B cell (primary cell): ENCODE measurements at regions not wholly inside any gene's neighbourhood (a gene's known extent, or its start where the extent isn't known, plus 50 kb on each side); places are given as distances from the start of the nearest gene placed in this dataset.

Experiments used
- ATAC-seq: fragments of 200-7000 bp; cut with Tn5 transposase; one replicate; pipeline ENCODE4 v1.10.0; 2021; ENCODE audit warnings: low read depth, mild to moderate bottlenecking, moderate number of reproducible peaks, moderate library complexity
- CTCF ChIA-PET: fragments of 350-600 bp; sonication (Branson Sonifier 250); formaldehyde crosslinking; loops from one replicate; lab custom pipeline; 2021; ENCODE audit warnings: antibody characterized with exemption, inconsistent platforms; lab: Charles Lee
- POLR2A ChIA-PET: fragments of 350-600 bp; sonication (Branson Sonifier 250); formaldehyde crosslinking; loops from one replicate; lab custom pipeline; 2021; ENCODE audit warnings: antibody characterized with exemption; lab: Charles Lee
- DNase-seq: peaks from one replicate; pipeline ENCODE4 v3.0.0; 2013
- H2AFZ ChIP-seq: 2 replicates; pipeline ENCODE4 v1.6.1; 2012; ENCODE audit warnings: mild to moderate bottlenecking, low read depth, low read length; ENCODE audit not compliant: insufficient read depth, poor library complexity, severe bottlenecking
- H3K27ac ChIP-seq, 2 donors: 1 replicate in 1 of 2; 2 replicates in 1 of 2; pipeline ENCODE4 v1.5.1; 2012 to 2013; ENCODE audit warnings: low read length in 2 of 2, mild to moderate bottlenecking in 2 of 2, moderate library complexity in 1 of 2
- H3K27me3 ChIP-seq, 4 experiments: fragments of 200-600 bp in 1 of 4; sonication (generic) in 1 of 4; replicated peaks in 1 of 4; 1 replicate in 2 of 4; 2 replicates in 2 of 4; pipeline versions ENCODE4 v1.6.1 to v1.7.0; 2013 to 2016; ENCODE audit warnings: low read length in 3 of 4, mild to moderate bottlenecking in 2 of 4, mixed read lengths in 1 of 4, moderate library complexity in 1 of 4; ENCODE audit not compliant: insufficient read depth in 4 of 4, control insufficient read depth in 3 of 4; ENCODE audit errors: control extremely low read depth in 1 of 4
- H3K36me3 ChIP-seq, 2 experiments: replicated peaks in 1 of 2; 1 replicate in 1 of 2; 2 replicates in 1 of 2; pipeline versions ENCODE4 v1.6.1 to v1.7.1; 2013; ENCODE audit warnings: low read length in 1 of 2; ENCODE audit not compliant: insufficient read depth in 2 of 2, control insufficient read depth in 1 of 2; ENCODE audit errors: control extremely low read depth in 1 of 2, extremely low read depth in 1 of 2
- H3K4me1 ChIP-seq, 2 donors: fragments of 200-600 bp in 1 of 2; sonication (generic) in 1 of 2; 1 replicate in 1 of 2; 2 replicates in 1 of 2; pipeline versions ENCODE4 v1.5.1 to v1.6.1; 2013 to 2017; ENCODE audit warnings: low read length in 2 of 2; ENCODE audit not compliant: control insufficient read depth in 2 of 2, insufficient read depth in 2 of 2
- H3K4me2 ChIP-seq: replicated peaks from 2 replicates; pipeline ENCODE3; 2012; ENCODE audit warnings: mild to moderate bottlenecking, low read depth, low read length; ENCODE audit not compliant: poor library complexity, severe bottlenecking
- H3K4me3 ChIP-seq, 5 experiments: fragments of 200-600 bp in 1 of 5; sonication (generic) in 1 of 5; 1 replicate in 3 of 5; 2 replicates in 2 of 5; pipeline versions ENCODE4 v1.5.1 to v1.7.0; 2011 to 2016; ENCODE audit warnings: low read length in 4 of 5, mild to moderate bottlenecking in 4 of 5, low read depth in 2 of 5, control low read depth in 1 of 5, moderate library complexity in 1 of 5; ENCODE audit not compliant: insufficient read depth in 1 of 5; ENCODE audit errors: control extremely low read depth in 1 of 5, extremely low read depth in 1 of 5
- H3K79me2 ChIP-seq: fragments of 200-600 bp; sonication (generic); one replicate; pipeline ENCODE4 v1.6.0; 2016; ENCODE audit warnings: low read length; ENCODE audit not compliant: control insufficient read depth, insufficient read depth
- H3K9ac ChIP-seq: fragments of 200-600 bp; sonication (generic); 2 replicates; pipeline ENCODE4 v1.6.1; 2017; ENCODE audit warnings: mild to moderate bottlenecking, low read length, moderate library complexity
- H3K9me3 ChIP-seq, 3 donors: one replicate each; pipeline versions ENCODE4 v1.6.1 to v1.7.1; 2013; ENCODE audit warnings: low read length in 2 of 3; ENCODE audit not compliant: control insufficient read depth in 2 of 3, insufficient read depth in 1 of 3; ENCODE audit errors: control extremely low read depth in 1 of 3
- H4K20me1 ChIP-seq: 2 replicates; pipeline ENCODE4 v1.6.0; 2012; ENCODE audit warnings: mild to moderate bottlenecking, low read length; ENCODE audit not compliant: insufficient read depth, control insufficient read depth, poor library complexity, severe bottlenecking
- H3K27ac Mint-ChIP-seq: one replicate; pipeline ENCODE4 v1.8.0; 2021; ENCODE audit warnings: mixed read lengths
- H3K27me3 Mint-ChIP-seq: one replicate; pipeline ENCODE4 v1.8.0; 2021; ENCODE audit warnings: mixed read lengths
- H3K4me1 Mint-ChIP-seq: one replicate; pipeline ENCODE4 v1.8.0; 2021; ENCODE audit warnings: mixed read lengths
- H3K4me3 Mint-ChIP-seq: one replicate; pipeline ENCODE4 v1.8.0; 2021; ENCODE audit warnings: mixed read lengths
- H3K9me3 Mint-ChIP-seq: one replicate; pipeline ENCODE4 v1.8.0; 2022; ENCODE audit warnings: mixed read lengths; ENCODE audit not compliant: insufficient read depth
- EZH2 ChIP-seq: IDR thresholded peaks from 2 replicates; pipeline ENCODE4 v1.6.1; 2012; ENCODE audit warnings: borderline replicate concordance, low read depth, mild to moderate bottlenecking, moderate library complexity, low read length; ENCODE audit not compliant: insufficient read depth, poor library complexity, severe bottlenecking
- WGBS: methylation state at CpG from one replicate; pipeline ENCODE4 v1.1.5; 2013; ENCODE audit warnings: missing lambda C conversion rate; ENCODE audit not compliant: insufficient coverage; 5-methylcytosine and 5-hydroxymethylcytosine counted together
- intact Hi-C: fragments of 100-400 bp; cut with micrococcal nuclease; formaldehyde crosslinking; loops from one replicate; pipeline ENCODE4 v1.10.0; 2022
- TF ChIP-seq, protein P1 (sequence below): fragments of 200-600 bp; IDR thresholded peaks from one replicate; pipeline ENCODE4 v1.8.0; 2022; ENCODE audit warnings: antibody characterized with exemption, mild to moderate bottlenecking

DNA sequence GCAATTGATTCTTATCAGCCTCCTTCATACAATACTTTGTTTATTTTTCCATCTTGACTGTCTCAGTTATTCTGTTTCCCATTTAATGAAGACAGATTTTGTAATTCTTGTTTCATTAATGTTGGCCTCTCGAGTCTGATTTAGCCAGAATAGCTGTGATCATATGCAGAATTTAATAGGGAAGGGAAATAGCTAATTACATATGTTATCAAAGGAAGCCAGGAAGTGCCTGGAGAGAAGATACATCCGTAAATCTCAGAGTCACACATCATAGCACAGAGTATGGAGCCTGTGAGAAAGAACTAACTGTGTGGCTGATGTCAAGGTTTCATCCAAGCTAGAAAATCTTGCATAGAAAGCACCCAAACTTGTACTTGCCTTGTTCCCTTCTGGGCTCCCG, 288.9 kb upstream of the SLCO3A1 start:
- Histone ChIP-seq H3K4me3 (no peak overlapping the region), H3K9ac (no peak overlapping the region), H2AFZ (no peak overlapping the region), H3K27ac (no peak overlapping the region), H3K79me2 (no peaks in the 10 kb centered on the region), H3K4me1 (no peaks in the 10 kb centered on the region), H3K27me3 (no peaks in the 10 kb centered on the region), H3K4me2 (no peak overlapping the region), H3K9me3 (no peaks in the 10 kb centered on the region), H4K20me1 (no peaks in the 10 kb centered on the region), H3K36me3 (no peaks in the 10 kb centered on the region)
- ATAC-seq (no peak), DNase-seq (no peak)
- Mint-ChIP-seq H3K27me3 (peaks cover 5% of the 10 kb centered on the region), H3K4me1 (no peaks in the 10 kb centered on the region), H3K4me3 (no peak overlapping the region), H3K27ac (no peak overlapping the region), H3K9me3 (no peaks in the 10 kb centered on the region)
- POLR2A ChIA-PET = no interaction called here
- TF ChIP-seq EZH2 = no peak
- TF ChIP-seq, protein P1, sequence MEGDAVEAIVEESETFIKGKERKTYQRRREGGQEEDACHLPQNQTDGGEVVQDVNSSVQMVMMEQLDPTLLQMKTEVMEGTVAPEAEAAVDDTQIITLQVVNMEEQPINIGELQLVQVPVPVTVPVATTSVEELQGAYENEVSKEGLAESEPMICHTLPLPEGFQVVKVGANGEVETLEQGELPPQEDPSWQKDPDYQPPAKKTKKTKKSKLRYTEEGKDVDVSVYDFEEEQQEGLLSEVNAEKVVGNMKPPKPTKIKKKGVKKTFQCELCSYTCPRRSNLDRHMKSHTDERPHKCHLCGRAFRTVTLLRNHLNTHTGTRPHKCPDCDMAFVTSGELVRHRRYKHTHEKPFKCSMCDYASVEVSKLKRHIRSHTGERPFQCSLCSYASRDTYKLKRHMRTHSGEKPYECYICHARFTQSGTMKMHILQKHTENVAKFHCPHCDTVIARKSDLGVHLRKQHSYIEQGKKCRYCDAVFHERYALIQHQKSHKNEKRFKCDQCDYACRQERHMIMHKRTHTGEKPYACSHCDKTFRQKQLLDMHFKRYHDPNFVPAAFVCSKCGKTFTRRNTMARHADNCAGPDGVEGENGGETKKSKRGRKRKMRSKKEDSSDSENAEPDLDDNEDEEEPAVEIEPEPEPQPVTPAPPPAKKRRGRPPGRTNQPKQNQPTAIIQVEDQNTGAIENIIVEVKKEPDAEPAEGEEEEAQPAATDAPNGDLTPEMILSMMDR = no peak
- WGBS = no CpG with 5 or more reads among the region's 3 CpGs
- CTCF ChIA-PET = no interaction called here
- intact Hi-C loops = no loop called here

DNA sequence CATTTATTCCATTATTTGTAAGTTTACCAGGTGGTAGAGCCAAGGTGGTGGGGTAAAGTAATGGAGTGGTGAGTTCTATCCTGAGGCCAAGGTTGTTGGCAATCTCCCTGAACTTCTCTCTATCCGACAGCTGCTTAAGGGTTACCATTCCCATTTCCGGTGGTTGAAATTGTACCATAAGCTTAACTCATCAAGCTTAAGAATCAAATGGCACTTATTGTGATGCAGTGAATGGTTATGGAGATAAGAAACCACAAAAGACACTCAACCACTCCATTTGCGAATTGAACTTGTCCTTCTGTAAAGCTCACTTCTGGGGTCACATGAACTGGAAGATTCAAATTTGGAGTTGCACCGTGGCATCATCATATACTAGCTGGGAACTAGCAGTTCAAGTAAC, 287.4 kb upstream of the SLCO3A1 start:
- POLR2A ChIA-PET = no interaction called here

More for the DNA sequence above, 287.4 kb upstream of the SLCO3A1 start:
- H3K27ac ChIP-seq = no peak overlapping the region
- H3K27me3 Mint-ChIP-seq = peaks cover 5% of the 10 kb centered on the region
- ATAC-seq (no peak), DNase-seq (no peak)
- no peak overlapping the region for H3K9ac ChIP-seq
- H3K9me3 Mint-ChIP-seq = no peaks in the 10 kb centered on the region
- H3K36me3 ChIP-seq = no peaks in the 10 kb centered on the region
- WGBS = no CpG with 5 or more reads among the region's 4 CpGs
- no peaks in the 10 kb centered on the region for H3K4me1 ChIP-seq
- peaks cover 0 to 4% (median 0%) of the 10 kb centered on the region in 4 experiments for H3K27me3 ChIP-seq
- intact Hi-C loops = no loop called here
- H2AFZ ChIP-seq = no peak overlapping the region
- no peaks in the 10 kb centered on the region for H3K79me2 ChIP-seq
- no peaks in the 10 kb centered on the region for H3K9me3 ChIP-seq
- TF ChIP-seq, protein P1 = no peak
- TF ChIP-seq EZH2 = no peak
- no peak overlapping the region for H3K4me2 ChIP-seq
- no peak overlapping the region for H3K4me3 ChIP-seq
- CTCF ChIA-PET = no interaction called here
- H3K27ac Mint-ChIP-seq = no peak overlapping the region
- no peaks in the 10 kb centered on the region for H4K20me1 ChIP-seq
- no peaks in the 10 kb centered on the region for H3K4me1 Mint-ChIP-seq
- no peak overlapping the region for H3K4me3 Mint-ChIP-seq
